Smooth muscle cell of the brain vasculature (primary cell): ENCODE measurements at regions not wholly inside any gene's neighbourhood (a gene's known extent, or its start where the extent isn't known, plus 50 kb on each side); places are given as distances from the start of the nearest gene placed in this dataset.

Experiments used
- DNase-seq: peaks from one replicate; pipeline ENCODE4 v3.0.0-alpha.2; 2012; ENCODE audit warnings: low read depth, low spot score

- no peak for DNase-seq
Observed at GRCh38 chr13:33745370-33746324, 72.3 kb upstream of the RFC3 start.

GRCh38 chr13:33746867-33747266, 71.1 kb upstream of the RFC3 start:
- no peak for DNase-seq

- DNase-seq = no peak
Observed at GRCh38 chr13:33751151-33751550, 66.8 kb upstream of the RFC3 start.

- DNase-seq = no peak
Observed at GRCh38 chr13:33752094-33752493, 65.9 kb upstream of the RFC3 start.

GRCh38 chr13:33752597-33752996, 65.4 kb upstream of the RFC3 start:
- no peak for DNase-seq

GRCh38 chr13:33756929-33757328, 61.0 kb upstream of the RFC3 start:
- DNase-seq = no peak

GRCh38 chr13:33757713-33758112, 60.2 kb upstream of the RFC3 start:
- DNase-seq = no peak

GRCh38 chr13:33758113-33758512, 59.8 kb upstream of the RFC3 start:
- no peak for DNase-seq

- no peak for DNase-seq
Observed at GRCh38 chr13:33761740-33762139, 56.2 kb upstream of the RFC3 start.

- DNase-seq = no peak
Observed at GRCh38 chr13:33763021-33763420, 54.9 kb upstream of the RFC3 start.

GRCh38 chr13:33764716-33765115, 53.2 kb upstream of the RFC3 start:
- DNase-seq = no peak

GRCh38 chr13:33766329-33767123, 51.4 kb upstream of the RFC3 start:
- DNase-seq = no peak

GRCh38 chr13:33767140-33767539, 50.8 kb upstream of the RFC3 start:
- no peak for DNase-seq
